Smooth muscle cell (in vitro differentiated cells): ENCODE measurements at regions not wholly inside any gene's neighbourhood (a gene's known extent, or its start where the extent isn't known, plus 50 kb on each side); places are given as distances from the start of the nearest gene placed in this dataset.

Experiments
- DNase-seq: peaks from one replicate; lab custom pipeline; 2025; ENCODE audit not compliant: unreplicated experiment; lab: John Stamatoyannopoulos, UW
- H2AFZ ChIP-seq: fragments of 200-600 bp; sonication (generic); 2 replicates; pipeline ENCODE4 v1.6.0; 2016; ENCODE audit warnings: antibody characterized with exemption, low read depth, mild to moderate bottlenecking
- H3F3A ChIP-seq: fragments of 200-600 bp; sonication (generic); 2 replicates; pipeline ENCODE4 v1.6.0; 2017; ENCODE audit warnings: antibody characterized with exemption, low read depth
- H3K27ac ChIP-seq: fragments of 200-600 bp; sonication (generic); 2 replicates; pipeline ENCODE4 v1.5.1; 2016; ENCODE audit warnings: low read depth, mild to moderate bottlenecking
- H3K27me3 ChIP-seq: fragments of 200-600 bp; sonication (generic); 2 replicates; pipeline ENCODE4 v1.6.1; 2016; ENCODE audit warnings: low read depth, mild to moderate bottlenecking
- H3K36me3 ChIP-seq: fragments of 200-600 bp; sonication (generic); 2 replicates; pipeline ENCODE4 v1.5.1; 2016; ENCODE audit warnings: low read depth
- H3K4me1 ChIP-seq: fragments of 200-600 bp; sonication (generic); 2 replicates; pipeline ENCODE4 v1.5.1; 2016; ENCODE audit warnings: low read depth
- H3K4me2 ChIP-seq: fragments of 200-600 bp; sonication (generic); 2 replicates; pipeline ENCODE4 v1.6.0; 2016; ENCODE audit warnings: mild to moderate bottlenecking
- H3K4me3 ChIP-seq: fragments of 200-600 bp; sonication (generic); 2 replicates; pipeline ENCODE4 v1.5.1; 2016; ENCODE audit warnings: mild to moderate bottlenecking
- H3K79me2 ChIP-seq: fragments of 200-600 bp; sonication (generic); 2 replicates; pipeline ENCODE4 v1.6.0; 2016; ENCODE audit warnings: low read depth, mild to moderate bottlenecking
- H3K9ac ChIP-seq: fragments of 200-600 bp; sonication (generic); 2 replicates; pipeline ENCODE4 v1.6.0; 2016; ENCODE audit warnings: low read depth
- H3K9me3 ChIP-seq: fragments of 200-600 bp; sonication (generic); replicated peaks from 2 replicates; pipeline ENCODE4 v1.5.1; 2016; ENCODE audit warnings: low read depth
- H4K20me1 ChIP-seq: fragments of 200-600 bp; sonication (generic); 2 replicates; pipeline ENCODE4 v1.6.0; 2016; ENCODE audit warnings: low read depth
- WGBS: methylation state at CpG from one replicate; pipeline ENCODE4 v1.1.7; 2016; ENCODE audit warnings: low lambda C conversion rate; 5-methylcytosine and 5-hydroxymethylcytosine counted together
- TF ChIP-seq, protein P1 (sequence below): fragments of 200-600 bp; sonication (generic); IDR thresholded peaks from 2 replicates; pipeline ENCODE4 v1.5.1; 2017; ENCODE audit warnings: borderline replicate concordance, mild to moderate bottlenecking, antibody characterized with exemption; ENCODE audit not compliant: insufficient read depth, poor library complexity, severe bottlenecking

DNA sequence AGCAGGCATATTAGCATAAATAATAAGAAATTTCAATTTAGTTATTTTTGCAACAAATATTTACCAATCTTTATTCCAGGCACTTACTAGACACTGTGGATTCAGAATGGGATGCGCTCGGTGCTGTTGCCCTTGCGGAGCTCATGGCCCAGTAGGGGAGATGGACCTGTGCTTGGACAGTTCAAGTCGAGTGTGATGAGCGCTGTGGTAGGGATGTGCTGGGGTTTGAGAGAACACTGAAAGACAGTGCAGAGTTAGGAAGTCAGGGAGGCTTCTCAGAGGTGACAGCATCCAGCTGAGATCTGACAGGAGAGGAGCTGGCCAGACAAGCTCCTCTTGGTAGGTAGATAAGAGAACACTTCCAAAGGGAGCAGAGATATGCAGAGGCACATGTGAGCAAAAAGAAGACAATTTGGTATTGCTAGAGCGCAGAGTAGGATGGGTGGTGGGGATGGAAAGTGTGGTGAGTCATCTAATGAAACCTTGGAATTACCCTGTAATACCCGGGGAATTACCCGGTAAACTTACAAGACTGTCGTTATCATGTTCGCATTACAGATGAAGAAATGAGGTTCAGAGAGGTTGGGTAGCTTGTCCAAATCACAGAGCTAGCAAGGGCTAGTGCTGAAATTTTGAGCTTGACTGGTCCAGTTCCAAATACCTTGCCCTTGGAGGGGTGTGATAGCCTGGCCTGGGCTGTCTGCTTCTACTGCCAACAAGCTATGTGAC lies 298.1 kb upstream of the N4BP1 start:
- Histone ChIP-seq H2AFZ (no peak overlapping the region), H3K4me1 (peaks cover 4% of the 10 kb centered on the region), H3K9ac (no peak overlapping the region), H3K36me3 (no peaks in the 10 kb centered on the region), H3F3A (no peaks in the 10 kb centered on the region), H4K20me1 (no peaks in the 10 kb centered on the region), H3K27me3 (peaks cover 2% of the 10 kb centered on the region), H3K27ac (no peak overlapping the region), H3K4me3 (no peak overlapping the region), H3K4me2 (no peak overlapping the region), H3K79me2 (no peaks in the 10 kb centered on the region), H3K9me3 (no peaks in the 10 kb centered on the region)
- DNase-seq = no peak
- TF ChIP-seq, protein P1, sequence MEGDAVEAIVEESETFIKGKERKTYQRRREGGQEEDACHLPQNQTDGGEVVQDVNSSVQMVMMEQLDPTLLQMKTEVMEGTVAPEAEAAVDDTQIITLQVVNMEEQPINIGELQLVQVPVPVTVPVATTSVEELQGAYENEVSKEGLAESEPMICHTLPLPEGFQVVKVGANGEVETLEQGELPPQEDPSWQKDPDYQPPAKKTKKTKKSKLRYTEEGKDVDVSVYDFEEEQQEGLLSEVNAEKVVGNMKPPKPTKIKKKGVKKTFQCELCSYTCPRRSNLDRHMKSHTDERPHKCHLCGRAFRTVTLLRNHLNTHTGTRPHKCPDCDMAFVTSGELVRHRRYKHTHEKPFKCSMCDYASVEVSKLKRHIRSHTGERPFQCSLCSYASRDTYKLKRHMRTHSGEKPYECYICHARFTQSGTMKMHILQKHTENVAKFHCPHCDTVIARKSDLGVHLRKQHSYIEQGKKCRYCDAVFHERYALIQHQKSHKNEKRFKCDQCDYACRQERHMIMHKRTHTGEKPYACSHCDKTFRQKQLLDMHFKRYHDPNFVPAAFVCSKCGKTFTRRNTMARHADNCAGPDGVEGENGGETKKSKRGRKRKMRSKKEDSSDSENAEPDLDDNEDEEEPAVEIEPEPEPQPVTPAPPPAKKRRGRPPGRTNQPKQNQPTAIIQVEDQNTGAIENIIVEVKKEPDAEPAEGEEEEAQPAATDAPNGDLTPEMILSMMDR = no peak
- 77% methylated on average over 10 of the region's 10 CpGs for WGBS

DNA sequence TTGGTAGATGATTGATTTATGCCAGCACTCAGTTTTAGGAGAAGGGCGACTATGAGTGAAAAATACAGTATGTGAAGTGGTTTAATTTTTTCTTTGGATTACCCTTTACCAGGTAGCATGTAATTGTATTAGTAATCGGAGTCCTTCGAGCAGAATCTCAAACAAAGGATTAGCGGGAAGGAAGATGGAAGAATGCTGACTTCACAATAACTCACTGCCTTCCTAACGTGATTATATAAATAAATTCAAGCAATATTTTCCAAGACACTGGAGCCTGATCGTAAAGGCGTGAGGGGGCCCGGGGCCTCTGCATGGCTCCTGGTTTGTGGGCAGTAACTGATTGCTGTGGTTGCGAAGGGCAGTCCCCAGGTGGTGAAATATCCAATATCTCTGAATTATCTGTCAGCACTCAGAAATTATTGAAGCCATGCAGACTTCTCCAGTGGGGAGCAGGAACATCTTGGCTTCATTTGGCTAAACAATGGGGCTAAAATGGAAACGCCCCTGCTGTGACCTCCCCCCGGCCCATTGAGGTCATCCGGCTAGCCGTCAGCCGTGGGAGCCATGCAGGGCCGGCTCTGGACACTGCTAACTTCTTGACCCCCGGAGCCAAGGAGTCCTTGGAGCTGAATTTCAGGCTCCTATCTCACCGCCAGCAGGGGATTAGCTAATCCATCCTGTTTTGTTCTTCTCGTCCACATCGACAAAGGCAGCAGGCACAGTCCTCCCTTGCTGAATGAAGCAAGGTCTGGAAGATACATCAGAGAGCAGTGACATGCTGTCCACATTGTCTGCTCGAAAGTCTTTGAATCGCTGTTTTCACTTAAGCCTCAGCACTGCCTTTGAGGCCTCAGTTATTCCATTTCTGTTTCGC lies 295.9 kb upstream of the N4BP1 start:
- Histone ChIP-seq H3K4me2 (no peak overlapping the region), H3K36me3 (no peaks in the 10 kb centered on the region), H3K9ac (no peak overlapping the region), H3F3A (no peaks in the 10 kb centered on the region), H3K4me3 (no peak overlapping the region), H3K27me3 (peaks cover 12% of the 10 kb centered on the region), H3K4me1 (peaks cover 8% of the 10 kb centered on the region), H2AFZ (no peak overlapping the region), H3K27ac (no peak overlapping the region), H3K9me3 (no peaks in the 10 kb centered on the region), H3K79me2 (no peaks in the 10 kb centered on the region), H4K20me1 (no peaks in the 10 kb centered on the region)
- TF ChIP-seq, protein P1 = no peak
- DNase-seq = no peak
- 84% methylated on average over 22 of the region's 22 CpGs for WGBS

DNA sequence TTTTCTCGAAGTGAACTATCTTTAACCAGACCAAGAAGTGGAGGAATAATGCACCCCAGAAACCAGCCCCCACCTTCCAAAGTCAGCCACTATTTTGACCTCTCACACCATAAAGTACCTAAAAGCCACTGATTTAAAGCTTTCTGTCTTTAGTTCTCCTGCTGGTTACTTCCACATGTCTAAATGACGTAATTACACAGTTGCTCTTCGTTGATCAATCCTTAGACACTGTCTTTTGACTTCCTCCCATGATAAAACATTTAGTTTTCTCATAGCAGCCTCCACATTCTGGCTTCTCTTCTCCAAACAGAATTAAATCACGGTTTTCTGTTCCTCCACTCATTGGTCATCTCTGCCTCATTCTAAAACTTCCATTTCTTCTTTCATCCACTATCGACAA lies 294.4 kb upstream of the N4BP1 start:
- TF ChIP-seq, protein P1 = no peak
- H3K9ac ChIP-seq = no peak overlapping the region
- peaks cover 18% of the 10 kb centered on the region for H3K27me3 ChIP-seq

More for the DNA sequence above, 294.4 kb upstream of the N4BP1 start:
- Histone ChIP-seq H2AFZ (no peak overlapping the region), H3K27ac (no peak overlapping the region), H3K9me3 (no peaks in the 10 kb centered on the region), H3K4me3 (no peak overlapping the region), H4K20me1 (no peaks in the 10 kb centered on the region), H3F3A (no peaks in the 10 kb centered on the region), H3K36me3 (no peaks in the 10 kb centered on the region), H3K4me2 (no peak overlapping the region), H3K4me1 (peaks cover 8% of the 10 kb centered on the region), H3K79me2 (no peaks in the 10 kb centered on the region)
- DNase-seq = no peak
- 82% methylated on average over 5 of the region's 5 CpGs for WGBS
